Loucy (cell line): ENCODE measurements at regions not wholly inside any gene's neighbourhood (a gene's known extent, or its start where the extent isn't known, plus 50 kb on each side); places are given as distances from the start of the nearest gene placed in this dataset.

ENCODE experiments used
- EZH2phosphoT487 ChIP-seq: fragments of 200-600 bp; IDR thresholded peaks from 2 replicates; pipeline ENCODE4 v1.6.1; 2018; ENCODE audit warnings: antibody characterized with exemption, mild to moderate bottlenecking, moderate library complexity, borderline replicate concordance
- TF ChIP-seq, protein P1 (sequence below): fragments of 200-600 bp; sonication (generic); conservative IDR thresholded peaks from 2 replicates; pipeline ENCODE4 v1.5.1; 2014; ENCODE audit warnings: mild to moderate bottlenecking, antibody characterized with exemption, low read length

DNA sequence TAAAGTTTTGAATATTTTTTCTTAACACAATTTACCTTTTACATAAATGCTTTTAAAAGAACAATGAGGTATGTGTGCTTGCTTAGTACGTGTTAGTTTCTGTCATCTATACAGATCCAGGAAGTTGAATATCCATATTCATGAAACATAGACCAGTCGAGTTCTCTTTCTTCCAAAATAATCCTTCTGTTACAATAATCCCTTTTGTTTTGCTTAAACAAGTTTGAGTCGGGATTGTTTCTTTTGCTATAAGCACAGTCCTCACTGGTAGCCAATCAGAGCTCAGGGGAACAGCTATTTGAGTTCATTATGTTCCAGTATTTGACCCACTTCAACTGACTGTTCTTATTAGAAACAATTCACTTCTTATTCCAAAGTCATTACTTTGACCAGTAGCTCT is 214.7 kb upstream of the FLRT2 start:
- TF ChIP-seq, protein P1, sequence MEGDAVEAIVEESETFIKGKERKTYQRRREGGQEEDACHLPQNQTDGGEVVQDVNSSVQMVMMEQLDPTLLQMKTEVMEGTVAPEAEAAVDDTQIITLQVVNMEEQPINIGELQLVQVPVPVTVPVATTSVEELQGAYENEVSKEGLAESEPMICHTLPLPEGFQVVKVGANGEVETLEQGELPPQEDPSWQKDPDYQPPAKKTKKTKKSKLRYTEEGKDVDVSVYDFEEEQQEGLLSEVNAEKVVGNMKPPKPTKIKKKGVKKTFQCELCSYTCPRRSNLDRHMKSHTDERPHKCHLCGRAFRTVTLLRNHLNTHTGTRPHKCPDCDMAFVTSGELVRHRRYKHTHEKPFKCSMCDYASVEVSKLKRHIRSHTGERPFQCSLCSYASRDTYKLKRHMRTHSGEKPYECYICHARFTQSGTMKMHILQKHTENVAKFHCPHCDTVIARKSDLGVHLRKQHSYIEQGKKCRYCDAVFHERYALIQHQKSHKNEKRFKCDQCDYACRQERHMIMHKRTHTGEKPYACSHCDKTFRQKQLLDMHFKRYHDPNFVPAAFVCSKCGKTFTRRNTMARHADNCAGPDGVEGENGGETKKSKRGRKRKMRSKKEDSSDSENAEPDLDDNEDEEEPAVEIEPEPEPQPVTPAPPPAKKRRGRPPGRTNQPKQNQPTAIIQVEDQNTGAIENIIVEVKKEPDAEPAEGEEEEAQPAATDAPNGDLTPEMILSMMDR = no peak
- TF ChIP-seq EZH2phosphoT487 = no peak
